Thyroid gland (tissue), 4 donors: ENCODE measurements at regions not wholly inside any gene's neighbourhood (a gene's known extent, or its start where the extent isn't known, plus 50 kb on each side); places are given as distances from the start of the nearest gene placed in this dataset.
A peak's percentile ranks its signal among the peaks of the same experiment; 100 is the strongest.

Source experiments
- DNase-seq, 2 donors: peaks; one replicate each; pipeline ENCODE4 v3.0.0-alpha.2; 2019
- H3K27ac ChIP-seq, 3 donors: fragments of 200-600 bp; sonication (generic); 1 replicate in 2 of 3; 2 replicates in 1 of 3; pipeline ENCODE4 v1.5.1; 2016 to 2019; ENCODE audit warnings: mild to moderate bottlenecking in 1 of 3, moderate library complexity in 1 of 3
- H3K27me3 ChIP-seq: fragments of 200-600 bp; sonication (generic); one replicate; pipeline ENCODE4 v1.5.1; 2019
- H3K36me3 ChIP-seq, 2 donors: fragments of 200-600 bp; sonication (generic); one replicate each; pipeline ENCODE4 v1.5.1; 2016 to 2019
- H3K4me1 ChIP-seq, 2 donors: fragments of 200-600 bp; sonication (generic); one replicate each; pipeline ENCODE4 v1.5.1; 2017 to 2019
- H3K4me3 ChIP-seq, 3 donors: fragments of 200-600 bp; sonication (generic); replicated peaks in 1 of 3; 1 replicate in 2 of 3; 2 replicates in 1 of 3; pipeline ENCODE4 v1.5.1; 2016; ENCODE audit warnings: mild to moderate bottlenecking in 1 of 3
- H3K9me3 ChIP-seq: fragments of 200-600 bp; sonication (generic); one replicate; pipeline ENCODE4 v1.5.1; 2017
- POLR2A ChIP-seq, 2 donors: fragments of 450-650 bp; IDR thresholded peaks; one replicate each; pipeline ENCODE4 v1.6.1; 2017; ENCODE audit warnings: antibody characterized with exemption in 2 of 2, mild to moderate bottlenecking in 2 of 2, moderate library complexity in 1 of 2
- WGBS, 2 donors: methylation state at CpG; one replicate each; pipeline ENCODE4 v1.1.5; 2017; 5-methylcytosine and 5-hydroxymethylcytosine counted together
- intact Hi-C: fragments of 100-400 bp; cut with DNase I; formaldehyde crosslinking; loops from one replicate; pipeline ENCODE4 v1.15.1; 2023
- TF ChIP-seq, protein P1 (sequence below), 6 experiments: fragments of 200-600 bp in 3 of 6; fragments of 450-650 bp in 3 of 6; sonication (generic) in 3 of 6; IDR thresholded peaks; one replicate each; pipeline ENCODE4 v1.5.1; 2016 to 2019; ENCODE audit warnings: antibody characterized with exemption in 6 of 6, mild to moderate bottlenecking in 2 of 6, inconsistent platforms in 1 of 6, moderate library complexity in 1 of 6

GRCh38 chr12:16685107-16685506, 79.1 kb upstream of the LMO3 start:
- no peaks in the 10 kb centered on the region for H3K27me3 ChIP-seq
- 79 to 82% methylated on average over 4 of the region's 4 CpGs for WGBS, 2 donors
- DNase-seq: no peak
- H3K4me1 ChIP-seq: no peaks in the 10 kb centered on the region
- H3K27ac ChIP-seq: no peak overlapping the region
- H3K4me3 ChIP-seq: no peak overlapping the region
- intact Hi-C loops: no loop called here
- H3K9me3 ChIP-seq: no peaks in the 10 kb centered on the region
- TF ChIP-seq, protein P1, sequence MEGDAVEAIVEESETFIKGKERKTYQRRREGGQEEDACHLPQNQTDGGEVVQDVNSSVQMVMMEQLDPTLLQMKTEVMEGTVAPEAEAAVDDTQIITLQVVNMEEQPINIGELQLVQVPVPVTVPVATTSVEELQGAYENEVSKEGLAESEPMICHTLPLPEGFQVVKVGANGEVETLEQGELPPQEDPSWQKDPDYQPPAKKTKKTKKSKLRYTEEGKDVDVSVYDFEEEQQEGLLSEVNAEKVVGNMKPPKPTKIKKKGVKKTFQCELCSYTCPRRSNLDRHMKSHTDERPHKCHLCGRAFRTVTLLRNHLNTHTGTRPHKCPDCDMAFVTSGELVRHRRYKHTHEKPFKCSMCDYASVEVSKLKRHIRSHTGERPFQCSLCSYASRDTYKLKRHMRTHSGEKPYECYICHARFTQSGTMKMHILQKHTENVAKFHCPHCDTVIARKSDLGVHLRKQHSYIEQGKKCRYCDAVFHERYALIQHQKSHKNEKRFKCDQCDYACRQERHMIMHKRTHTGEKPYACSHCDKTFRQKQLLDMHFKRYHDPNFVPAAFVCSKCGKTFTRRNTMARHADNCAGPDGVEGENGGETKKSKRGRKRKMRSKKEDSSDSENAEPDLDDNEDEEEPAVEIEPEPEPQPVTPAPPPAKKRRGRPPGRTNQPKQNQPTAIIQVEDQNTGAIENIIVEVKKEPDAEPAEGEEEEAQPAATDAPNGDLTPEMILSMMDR (IDR thresholded peaks at IDR 0.05): peak in 1 of 6 experiments; percentile 19
- TF ChIP-seq POLR2A (IDR thresholded peaks at IDR 0.05): no peak
- no peaks in the 10 kb centered on the region for H3K36me3 ChIP-seq

- Histone ChIP-seq H3K9me3 (no peaks in the 10 kb centered on the region), H3K36me3 (no peaks in the 10 kb centered on the region), H3K27ac (no peak overlapping the region), H3K27me3 (no peaks in the 10 kb centered on the region), H3K4me1 (no peaks in the 10 kb centered on the region), H3K4me3 (no peak overlapping the region)
- DNase-seq: no peak
- intact Hi-C loops: no loop called here
- TF ChIP-seq, protein P1 (IDR thresholded peaks at IDR 0.05): no peak
- no peak for TF ChIP-seq POLR2A (IDR thresholded peaks at IDR 0.05)
Measured at GRCh38 chr12:16681196-16681595, 75.2 kb upstream of the LMO3 start.

GRCh38 chr12:16675438-16675837, 69.5 kb upstream of the LMO3 start:
- TF ChIP-seq, protein P1 (IDR thresholded peaks at IDR 0.05): no peak
- TF ChIP-seq POLR2A (IDR thresholded peaks at IDR 0.05): no peak
- no peaks in the 10 kb centered on the region for H3K9me3 ChIP-seq
- no peak overlapping the region for H3K4me3 ChIP-seq
- DNase-seq: no peak
- no peaks in the 10 kb centered on the region for H3K4me1 ChIP-seq
- no peaks in the 10 kb centered on the region for H3K36me3 ChIP-seq
- intact Hi-C loops: no loop called here
- H3K27ac ChIP-seq: no peak overlapping the region
- 56 to 87% methylated on average over 2 to 3 of the region's 3 CpGs for WGBS, 2 donors
- H3K27me3 ChIP-seq: no peaks in the 10 kb centered on the region

GRCh38 chr12:16674885-16675284, 68.9 kb upstream of the LMO3 start:
- Histone ChIP-seq H3K4me3 (no peak overlapping the region), H3K36me3 (no peaks in the 10 kb centered on the region), H3K27ac (no peak overlapping the region), H3K9me3 (no peaks in the 10 kb centered on the region), H3K27me3 (no peaks in the 10 kb centered on the region), H3K4me1 (no peaks in the 10 kb centered on the region)
- DNase-seq: no peak
- intact Hi-C loops: no loop called here
- 63 to 70% methylated on average over 2 of the region's 2 CpGs for WGBS, 2 donors
- TF ChIP-seq, protein P1 (IDR thresholded peaks at IDR 0.05): no peak
- no peak for TF ChIP-seq POLR2A (IDR thresholded peaks at IDR 0.05)

GRCh38 chr12:16670456-16671050, 64.6 kb upstream of the LMO3 start:
- no peaks in the 10 kb centered on the region for H3K36me3 ChIP-seq
- H3K27me3 ChIP-seq: no peaks in the 10 kb centered on the region
- H3K9me3 ChIP-seq: no peaks in the 10 kb centered on the region
- TF ChIP-seq, protein P1 (IDR thresholded peaks at IDR 0.05): no peak
- no peak for TF ChIP-seq POLR2A (IDR thresholded peaks at IDR 0.05)
- 90 to 94% methylated on average over 2 of the region's 2 CpGs for WGBS, 2 donors
- DNase-seq: no peak
- no peak overlapping the region for H3K27ac ChIP-seq
- no peak overlapping the region for H3K4me3 ChIP-seq
- no peaks in the 10 kb centered on the region for H3K4me1 ChIP-seq
- intact Hi-C loops: no loop called here
